ENCODE measurements at regions not wholly inside any gene's neighbourhood (a gene's known extent, or its start where the extent isn't known, plus 50 kb on each side); places are given as distances from the start of the nearest gene placed in this dataset.

DNA sequence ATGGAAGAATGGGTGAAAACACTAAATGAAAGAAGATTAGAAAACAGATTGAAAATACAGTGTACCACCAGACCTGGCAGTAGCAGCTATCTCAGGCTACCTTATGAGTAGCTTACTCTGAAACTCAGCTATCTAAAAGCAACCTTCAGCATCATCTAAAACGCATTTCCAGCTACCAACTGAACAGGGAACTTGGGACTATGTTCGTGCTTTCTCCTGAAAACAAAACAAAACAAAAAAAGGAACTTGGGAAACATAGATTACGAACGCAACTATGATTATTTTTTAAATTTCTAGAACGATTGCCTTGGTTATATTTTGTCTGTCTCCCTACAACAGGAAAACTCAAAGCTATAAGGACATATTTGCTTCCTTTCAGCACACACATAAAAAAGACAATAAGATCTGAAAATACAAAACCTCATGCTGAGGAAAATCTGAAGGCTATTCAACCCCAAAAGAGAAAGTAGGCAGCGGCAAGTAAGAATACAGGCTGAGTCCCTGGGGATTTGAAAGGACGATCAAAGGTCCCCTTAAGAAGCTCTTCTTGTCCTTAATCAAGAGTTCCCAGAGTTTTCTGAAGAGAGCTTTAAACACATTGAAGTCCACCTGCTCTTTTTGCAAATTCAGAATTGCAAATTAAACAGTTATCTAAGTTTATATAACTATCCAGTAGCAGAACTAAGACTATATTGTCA lies 53.4 kb downstream of the OR2K2 start:
- Histone ChIP-seq H3K27ac (no peak overlapping the region), H3K4me3 (no peak overlapping the region), H3K9me3 (no peaks in the 10 kb centered on the region), H3K27me3 (no peaks in the 10 kb centered on the region), H3K36me3 (no peaks in the 10 kb centered on the region), H3K4me1 (peaks cover 0 to 5% (median 0%) of the 10 kb centered on the region in 4 donors)
- in situ Hi-C loops (cut with MboI; ENCODE audit: low pct_ligation_motif_present in 1 of 4, low pct_unique_long_range_greater_than_20kb in 1 of 4, low sequenced_read_pairs in 3 of 4): loop anchor here in 1 of 4 donors (25.0 kb wide), 1 partner anchor 239 kb away; the partner anchor contains the start of gene LPAR1
- 70 to 71% methylated on average over 7 of the region's 7 CpGs for WGBS, 2 donors (ENCODE audit: low coverage in 1 of 2)
- TF ChIP-seq POLR2A (IDR thresholded peaks at IDR 0.05): no peak
- TF ChIP-seq POLR2AphosphoS5 (IDR thresholded peaks at IDR 0.05): no peak
- TF ChIP-seq, protein P1, sequence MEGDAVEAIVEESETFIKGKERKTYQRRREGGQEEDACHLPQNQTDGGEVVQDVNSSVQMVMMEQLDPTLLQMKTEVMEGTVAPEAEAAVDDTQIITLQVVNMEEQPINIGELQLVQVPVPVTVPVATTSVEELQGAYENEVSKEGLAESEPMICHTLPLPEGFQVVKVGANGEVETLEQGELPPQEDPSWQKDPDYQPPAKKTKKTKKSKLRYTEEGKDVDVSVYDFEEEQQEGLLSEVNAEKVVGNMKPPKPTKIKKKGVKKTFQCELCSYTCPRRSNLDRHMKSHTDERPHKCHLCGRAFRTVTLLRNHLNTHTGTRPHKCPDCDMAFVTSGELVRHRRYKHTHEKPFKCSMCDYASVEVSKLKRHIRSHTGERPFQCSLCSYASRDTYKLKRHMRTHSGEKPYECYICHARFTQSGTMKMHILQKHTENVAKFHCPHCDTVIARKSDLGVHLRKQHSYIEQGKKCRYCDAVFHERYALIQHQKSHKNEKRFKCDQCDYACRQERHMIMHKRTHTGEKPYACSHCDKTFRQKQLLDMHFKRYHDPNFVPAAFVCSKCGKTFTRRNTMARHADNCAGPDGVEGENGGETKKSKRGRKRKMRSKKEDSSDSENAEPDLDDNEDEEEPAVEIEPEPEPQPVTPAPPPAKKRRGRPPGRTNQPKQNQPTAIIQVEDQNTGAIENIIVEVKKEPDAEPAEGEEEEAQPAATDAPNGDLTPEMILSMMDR (IDR thresholded peaks at IDR 0.05): no peak
- TF ChIP-seq EP300 (IDR thresholded peaks at IDR 0.05; ENCODE audit: low read depth): no peak
- intact Hi-C loops (cut with DNase I; ENCODE audit: low total_unique reads): no loop called here
- DNase-seq: no peak

- no peaks in the 10 kb centered on the region for H3K27me3 ChIP-seq
- no peaks in the 10 kb centered on the region for H3K9me3 ChIP-seq
- TF ChIP-seq, protein P1 (IDR thresholded peaks at IDR 0.05): no peak
- TF ChIP-seq POLR2AphosphoS5 (IDR thresholded peaks at IDR 0.05): no peak
- no peak for TF ChIP-seq POLR2A (IDR thresholded peaks at IDR 0.05)
- no peak for TF ChIP-seq EP300 (IDR thresholded peaks at IDR 0.05; ENCODE audit: low read depth)
- 94 to 95% methylated on average over 2 of the region's 2 CpGs for WGBS, 2 donors (ENCODE audit: low coverage in 1 of 2)
- intact Hi-C loops (cut with DNase I; ENCODE audit: low total_unique reads): no loop called here
- no peak for DNase-seq
- peaks cover 0 to 5% (median 0%) of the 10 kb centered on the region in 4 donors for H3K4me1 ChIP-seq
- in situ Hi-C loops (cut with MboI; ENCODE audit: low pct_ligation_motif_present in 1 of 4, low pct_unique_long_range_greater_than_20kb in 1 of 4, low sequenced_read_pairs in 3 of 4): loop anchor here in 1 of 4 donors (25.0 kb wide), 1 partner anchor 237 kb away; the partner anchor contains the start of gene LPAR1
- H3K27ac ChIP-seq: no peak overlapping the region
- no peaks in the 10 kb centered on the region for H3K36me3 ChIP-seq
- H3K4me3 ChIP-seq: no peak overlapping the region
Measured at GRCh38 chr9:111274737-111275136, 55.3 kb downstream of the OR2K2 start.

DNA sequence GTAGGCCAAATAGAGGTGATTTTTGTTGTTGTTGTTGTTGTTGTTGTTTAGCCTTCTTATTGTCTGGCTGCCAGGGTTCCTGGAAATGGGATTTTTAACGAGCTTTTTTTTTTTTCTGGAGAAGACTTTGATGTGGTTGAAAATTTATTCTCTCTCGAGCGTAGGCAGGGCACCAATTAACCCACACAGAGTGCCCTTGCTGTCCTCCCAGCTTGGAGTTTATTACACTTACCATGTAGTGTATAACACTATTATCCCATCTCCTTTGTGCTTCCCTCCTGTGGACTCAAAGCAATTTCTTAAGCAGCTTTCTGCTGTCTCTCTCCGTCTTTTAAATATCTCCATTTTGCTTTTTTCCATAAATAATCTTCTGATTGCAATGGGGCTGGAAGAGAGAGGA lies 57.4 kb downstream of the OR2K2 start:
- intact Hi-C loops (cut with DNase I; ENCODE audit: low total_unique reads): no loop called here
- in situ Hi-C loops (cut with MboI; ENCODE audit: low pct_ligation_motif_present in 1 of 4, low pct_unique_long_range_greater_than_20kb in 1 of 4, low sequenced_read_pairs in 3 of 4): no loop called here
- H3K36me3 ChIP-seq: no peaks in the 10 kb centered on the region
- DNase-seq: no peak
- no peaks in the 10 kb centered on the region for H3K9me3 ChIP-seq
- no peaks in the 10 kb centered on the region for H3K4me1 ChIP-seq
- H3K27me3 ChIP-seq: no peaks in the 10 kb centered on the region
- TF ChIP-seq POLR2AphosphoS5 (IDR thresholded peaks at IDR 0.05): no peak
- TF ChIP-seq POLR2A (IDR thresholded peaks at IDR 0.05): no peak
- TF ChIP-seq, protein P1 (IDR thresholded peaks at IDR 0.05): no peak
- TF ChIP-seq EP300 (IDR thresholded peaks at IDR 0.05; ENCODE audit: low read depth): no peak
- H3K4me3 ChIP-seq: no peak overlapping the region
- no peak overlapping the region for H3K27ac ChIP-seq
- WGBS, 2 donors (ENCODE audit: low coverage in 1 of 2): 25 to 31% methylated on average over 3 to 4 of the region's 4 CpGs

- Histone ChIP-seq H3K27me3 (no peaks in the 10 kb centered on the region), H3K36me3 (no peaks in the 10 kb centered on the region), H3K27ac (no peak overlapping the region), H3K4me1 (no peaks in the 10 kb centered on the region), H3K4me3 (no peak overlapping the region), H3K9me3 (peaks cover 0 to 1% of the 10 kb centered on the region in 2 donors)
- intact Hi-C loops (cut with DNase I; ENCODE audit: low total_unique reads) (no loop called here), in situ Hi-C loops (cut with MboI; ENCODE audit: low pct_ligation_motif_present in 1 of 4, low pct_unique_long_range_greater_than_20kb in 1 of 4, low sequenced_read_pairs in 3 of 4) (no loop called here)
- WGBS, 2 donors (ENCODE audit: low coverage in 1 of 2): 72 to 83% methylated on average over 4 of the region's 4 CpGs
- no peak for DNase-seq
- TF ChIP-seq, protein P1 (IDR thresholded peaks at IDR 0.05): no peak
- TF ChIP-seq EP300 (IDR thresholded peaks at IDR 0.05; ENCODE audit: low read depth): no peak
- TF ChIP-seq POLR2A (IDR thresholded peaks at IDR 0.05): no peak
- TF ChIP-seq POLR2AphosphoS5 (IDR thresholded peaks at IDR 0.05): no peak
Measured at GRCh38 chr9:111271481-111272080, 58.4 kb downstream of the OR2K2 start.

All from transverse colon (tissue), 4 donors.